ENCODE measurements at regions not wholly inside any gene's neighbourhood (a gene's known extent, or its start where the extent isn't known, plus 50 kb on each side); places are given as distances from the start of the nearest gene placed in this dataset.

DNA sequence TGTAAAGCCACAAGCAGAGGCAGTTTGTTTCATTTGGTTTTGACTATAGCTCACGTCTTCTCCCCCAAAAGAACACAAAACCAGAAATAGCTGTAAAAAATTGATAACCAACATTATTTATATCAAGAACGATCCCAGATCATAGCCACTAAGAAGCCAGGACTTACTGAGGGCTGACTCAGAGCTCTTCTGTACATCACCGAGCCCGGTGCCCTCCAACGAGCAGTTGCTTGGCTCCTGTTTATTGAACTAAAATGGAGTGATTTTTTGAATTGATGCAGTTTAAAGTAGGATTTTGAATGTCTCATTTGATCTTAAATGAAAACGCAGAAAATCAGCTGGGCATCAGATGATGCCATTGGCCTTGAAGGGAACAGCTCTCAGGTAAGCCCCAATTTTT is 343.3 kb downstream of the INSIG2 start:
- H3K27ac ChIP-seq (ENCODE audit: low read depth in 1 of 2, low read length in 2 of 2), result no peak overlapping the region
- DNase-seq (ENCODE audit: low spot score), result no peak
- WGBS, result 87% methylated on average over 6 of the region's 6 CpGs
- no peaks in the 10 kb centered on the region for H3K27me3 ChIP-seq (ENCODE audit: control insufficient read depth in 4 of 4, insufficient read depth in 4 of 4, low read length in 3 of 4)
- TF ChIP-seq, protein P1, sequence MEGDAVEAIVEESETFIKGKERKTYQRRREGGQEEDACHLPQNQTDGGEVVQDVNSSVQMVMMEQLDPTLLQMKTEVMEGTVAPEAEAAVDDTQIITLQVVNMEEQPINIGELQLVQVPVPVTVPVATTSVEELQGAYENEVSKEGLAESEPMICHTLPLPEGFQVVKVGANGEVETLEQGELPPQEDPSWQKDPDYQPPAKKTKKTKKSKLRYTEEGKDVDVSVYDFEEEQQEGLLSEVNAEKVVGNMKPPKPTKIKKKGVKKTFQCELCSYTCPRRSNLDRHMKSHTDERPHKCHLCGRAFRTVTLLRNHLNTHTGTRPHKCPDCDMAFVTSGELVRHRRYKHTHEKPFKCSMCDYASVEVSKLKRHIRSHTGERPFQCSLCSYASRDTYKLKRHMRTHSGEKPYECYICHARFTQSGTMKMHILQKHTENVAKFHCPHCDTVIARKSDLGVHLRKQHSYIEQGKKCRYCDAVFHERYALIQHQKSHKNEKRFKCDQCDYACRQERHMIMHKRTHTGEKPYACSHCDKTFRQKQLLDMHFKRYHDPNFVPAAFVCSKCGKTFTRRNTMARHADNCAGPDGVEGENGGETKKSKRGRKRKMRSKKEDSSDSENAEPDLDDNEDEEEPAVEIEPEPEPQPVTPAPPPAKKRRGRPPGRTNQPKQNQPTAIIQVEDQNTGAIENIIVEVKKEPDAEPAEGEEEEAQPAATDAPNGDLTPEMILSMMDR (IDR thresholded peaks at IDR 0.05; ENCODE audit: low read depth, low read length, missing input control), result no peak
- TF ChIP-seq, protein P2, sequence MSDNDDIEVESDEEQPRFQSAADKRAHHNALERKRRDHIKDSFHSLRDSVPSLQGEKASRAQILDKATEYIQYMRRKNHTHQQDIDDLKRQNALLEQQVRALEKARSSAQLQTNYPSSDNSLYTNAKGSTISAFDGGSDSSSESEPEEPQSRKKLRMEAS (IDR thresholded peaks at IDR 0.05), result no peak
- TF ChIP-seq EGR1 (IDR thresholded peaks at IDR 0.05; ENCODE audit: low read depth in 2 of 2) (no peak), FOXA1 (IDR thresholded peaks at IDR 0.05) (no peak), SP1 (IDR thresholded peaks at IDR 0.05) (no peak), RAD21 (IDR thresholded peaks at IDR 0.05) (no peak), YY1 (IDR thresholded peaks at IDR 0.05) (no peak), GABPA (IDR thresholded peaks at IDR 0.05 in 1 of 2, conservative IDR thresholded peaks at IDR 0.05 in 1 of 2) (no peak)
- no peak overlapping the region for H3K9ac ChIP-seq (ENCODE audit: low read depth in 1 of 2, low read length in 2 of 2)
- no peak overlapping the region for H3K4me3 ChIP-seq (ENCODE audit: low read depth in 1 of 3, low read length in 3 of 3)
- peaks cover 0 to 2% (median 0%) of the 10 kb centered on the region in 4 donors for H3K9me3 ChIP-seq (ENCODE audit: control insufficient read depth in 4 of 4, low read length in 3 of 4)
- H3K36me3 ChIP-seq (ENCODE audit: control insufficient read depth in 4 of 4, insufficient read depth in 3 of 4, low read depth in 1 of 4, low read length in 3 of 4), result no peaks in the 10 kb centered on the region
- H3K4me1 ChIP-seq (ENCODE audit: control insufficient read depth in 4 of 4, insufficient read depth in 4 of 4, low read length in 3 of 4), result no peaks in the 10 kb centered on the region

- Histone ChIP-seq H3K27ac (ENCODE audit: low read depth in 1 of 2, low read length in 2 of 2) (no peak overlapping the region), H3K4me3 (ENCODE audit: low read depth in 1 of 3, low read length in 3 of 3) (no peak overlapping the region), H3K36me3 (ENCODE audit: control insufficient read depth in 4 of 4, insufficient read depth in 3 of 4, low read depth in 1 of 4, low read length in 3 of 4) (no peaks in the 10 kb centered on the region), H3K4me1 (ENCODE audit: control insufficient read depth in 4 of 4, insufficient read depth in 4 of 4, low read length in 3 of 4) (no peaks in the 10 kb centered on the region), H3K9ac (ENCODE audit: low read depth in 1 of 2, low read length in 2 of 2) (no peak overlapping the region), H3K9me3 (ENCODE audit: control insufficient read depth in 4 of 4, low read length in 3 of 4) (peaks cover 0 to 2% (median 0%) of the 10 kb centered on the region in 4 donors), H3K27me3 (ENCODE audit: control insufficient read depth in 4 of 4, insufficient read depth in 4 of 4, low read length in 3 of 4) (no peaks in the 10 kb centered on the region)
- WGBS, result 72% methylated on average over 3 of the region's 3 CpGs
- no peak for DNase-seq (ENCODE audit: low spot score)
- TF ChIP-seq, protein P2 (IDR thresholded peaks at IDR 0.05), result no peak
- TF ChIP-seq EGR1 (IDR thresholded peaks at IDR 0.05; ENCODE audit: low read depth in 2 of 2), result no peak
- TF ChIP-seq HNF4A (conservative IDR thresholded peaks at IDR 0.05), result no peak
- TF ChIP-seq JUND (IDR thresholded peaks at IDR 0.05), result no peak
Measured at GRCh38 chr2:118431165-118431517, 342.9 kb downstream of the INSIG2 start.

- TF ChIP-seq FOXA1 (IDR thresholded peaks at IDR 0.05) (no peak), HNF4A (conservative IDR thresholded peaks at IDR 0.05) (peak in 1 of 2 donors; percentile 42)
- TF ChIP-seq, protein P3, sequence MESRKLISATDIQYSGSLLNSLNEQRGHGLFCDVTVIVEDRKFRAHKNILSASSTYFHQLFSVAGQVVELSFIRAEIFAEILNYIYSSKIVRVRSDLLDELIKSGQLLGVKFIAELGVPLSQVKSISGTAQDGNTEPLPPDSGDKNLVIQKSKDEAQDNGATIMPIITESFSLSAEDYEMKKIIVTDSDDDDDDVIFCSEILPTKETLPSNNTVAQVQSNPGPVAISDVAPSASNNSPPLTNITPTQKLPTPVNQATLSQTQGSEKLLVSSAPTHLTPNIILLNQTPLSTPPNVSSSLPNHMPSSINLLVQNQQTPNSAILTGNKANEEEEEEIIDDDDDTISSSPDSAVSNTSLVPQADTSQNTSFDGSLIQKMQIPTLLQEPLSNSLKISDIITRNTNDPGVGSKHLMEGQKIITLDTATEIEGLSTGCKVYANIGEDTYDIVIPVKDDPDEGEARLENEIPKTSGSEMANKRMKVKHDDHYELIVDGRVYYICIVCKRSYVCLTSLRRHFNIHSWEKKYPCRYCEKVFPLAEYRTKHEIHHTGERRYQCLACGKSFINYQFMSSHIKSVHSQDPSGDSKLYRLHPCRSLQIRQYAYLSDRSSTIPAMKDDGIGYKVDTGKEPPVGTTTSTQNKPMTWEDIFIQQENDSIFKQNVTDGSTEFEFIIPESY (IDR thresholded peaks at IDR 0.05), result no peak
- Histone ChIP-seq H3K4me3 (ENCODE audit: low read depth in 1 of 3, low read length in 3 of 3) (no peak overlapping the region), H3K9me3 (ENCODE audit: control insufficient read depth in 4 of 4, low read length in 3 of 4) (peaks cover 0 to 2% (median 0%) of the 10 kb centered on the region in 4 donors), H3K4me1 (ENCODE audit: control insufficient read depth in 4 of 4, insufficient read depth in 4 of 4, low read length in 3 of 4) (no peaks in the 10 kb centered on the region), H3K9ac (ENCODE audit: low read depth in 1 of 2, low read length in 2 of 2) (no peak overlapping the region), H3K27me3 (ENCODE audit: control insufficient read depth in 4 of 4, insufficient read depth in 4 of 4, low read length in 3 of 4) (no peaks in the 10 kb centered on the region), H3K27ac (ENCODE audit: low read depth in 1 of 2, low read length in 2 of 2) (no peak overlapping the region), H3K36me3 (ENCODE audit: control insufficient read depth in 4 of 4, insufficient read depth in 3 of 4, low read depth in 1 of 4, low read length in 3 of 4) (no peaks in the 10 kb centered on the region)
- 69% methylated on average over 4 of the region's 4 CpGs for WGBS
- DNase-seq (ENCODE audit: low spot score), result no peak
Measured at GRCh38 chr2:118430510-118431164, 342.4 kb downstream of the INSIG2 start.

All from liver (tissue), 8 donors.